HEK293T (cell line): ENCODE measurements at regions not wholly inside any gene's neighbourhood (a gene's known extent, or its start where the extent isn't known, plus 50 kb on each side); places are given as distances from the start of the nearest gene placed in this dataset.

Experiments
- CTCF ChIA-PET: fragments of 350-600 bp; formaldehyde crosslinking; extraction: SDS; loops from one replicate; lab custom pipeline; 2021; ENCODE audit warnings: antibody characterized with exemption, inconsistent platforms; lab: Yijun Ruan, JAX
- POLR2A ChIA-PET: fragments of 350-600 bp; formaldehyde crosslinking; extraction: SDS; loops from one replicate; lab custom pipeline; 2020; ENCODE audit warnings: antibody characterized with exemption, inconsistent platforms; lab: Yijun Ruan, JAX
- DNase-seq: peaks from one replicate; pipeline ENCODE4 v3.0.0; 2012; ENCODE audit warnings: mixed read lengths; ENCODE audit errors: extremely low spot score
- ARNT ChIP-seq: fragments of 450-650 bp; IDR thresholded peaks from 2 replicates; pipeline ENCODE4 v1.6.1; 2017; ENCODE audit warnings: mild to moderate bottlenecking
- BHLHE40 ChIP-seq: fragments of 450-650 bp; IDR thresholded peaks from 2 replicates; pipeline ENCODE4 v1.6.1; 2016; ENCODE audit warnings: mild to moderate bottlenecking, moderate library complexity, borderline replicate concordance
- CTBP1 ChIP-seq: fragments of 450-650 bp; IDR thresholded peaks from 2 replicates; pipeline ENCODE4 v1.6.1; 2016; ENCODE audit warnings: borderline replicate concordance
- ELF4 ChIP-seq: fragments of 450-650 bp; IDR thresholded peaks from 2 replicates; pipeline ENCODE4 v1.6.1; 2017; ENCODE audit warnings: antibody characterized with exemption
- FOXA1 ChIP-seq: fragments of 450-650 bp; IDR thresholded peaks from 2 replicates; pipeline ENCODE4 v1.6.1; 2016; ENCODE audit warnings: mild to moderate bottlenecking
- FOXK2 ChIP-seq: fragments of 450-650 bp; IDR thresholded peaks from 2 replicates; pipeline ENCODE4 v1.6.1; 2016; ENCODE audit warnings: mild to moderate bottlenecking
- FOXM1 ChIP-seq: fragments of 450-650 bp; IDR thresholded peaks from 2 replicates; pipeline ENCODE4 v1.6.1; 2017; ENCODE audit warnings: mild to moderate bottlenecking, borderline replicate concordance
- HDGF ChIP-seq: fragments of 450-650 bp; IDR thresholded peaks from 2 replicates; pipeline ENCODE4 v1.6.1; 2017; ENCODE audit warnings: antibody characterized with exemption, borderline replicate concordance
- L3MBTL2 ChIP-seq: fragments of 450-650 bp; conservative IDR thresholded peaks from 2 replicates; pipeline ENCODE4 v1.6.1; 2016; ENCODE audit warnings: mild to moderate bottlenecking
- LEF1 ChIP-seq: fragments of 450-650 bp; IDR thresholded peaks from 2 replicates; pipeline ENCODE4 v1.6.1; 2017; ENCODE audit warnings: mild to moderate bottlenecking, borderline replicate concordance
- NFRKB ChIP-seq: fragments of 450-650 bp; IDR thresholded peaks from 2 replicates; pipeline ENCODE4 v1.6.1; 2016; ENCODE audit warnings: mild to moderate bottlenecking, moderate library complexity
- PKNOX1 ChIP-seq: fragments of 450-650 bp; IDR thresholded peaks from 2 replicates; pipeline ENCODE4 v1.6.1; 2016
- SP1 ChIP-seq: fragments of 450-650 bp; IDR thresholded peaks from 2 replicates; pipeline ENCODE4 v1.6.1; 2017
- SUZ12 ChIP-seq: fragments of 450-650 bp; IDR thresholded peaks from 2 replicates; pipeline ENCODE4 v1.6.1; 2016; ENCODE audit warnings: mild to moderate bottlenecking
- TARDBP ChIP-seq: fragments of 450-650 bp; IDR thresholded peaks from 2 replicates; pipeline ENCODE4 v1.6.1; 2016
- ZNF384 ChIP-seq: fragments of 450-650 bp; IDR thresholded peaks from 2 replicates; pipeline ENCODE4 v1.6.1; 2016

DNA sequence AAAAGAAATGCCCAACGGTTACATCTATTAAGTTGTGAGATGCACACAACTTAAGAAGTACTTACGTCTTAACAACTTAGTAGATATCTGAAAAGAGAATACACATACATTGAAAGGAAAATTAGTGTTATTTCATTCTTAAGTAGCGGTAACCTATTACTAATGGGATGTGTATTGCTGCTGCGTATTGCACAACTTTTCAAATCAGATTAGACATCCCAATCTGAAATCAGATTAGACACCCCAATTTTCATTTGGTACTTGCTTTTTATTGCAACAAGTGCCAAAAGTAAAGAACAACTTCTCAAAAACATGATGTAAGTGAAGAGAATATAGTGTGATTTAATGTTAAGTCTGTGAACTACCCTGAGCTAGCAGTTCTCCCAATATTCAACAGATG lies 155.5 kb downstream of the DSC3 start:
- ChIA-PET CTCF (no interaction called here), POLR2A (no interaction called here)
- TF ChIP-seq PKNOX1 (no peak), FOXA1 (no peak), ZNF384 (no peak), ARNT (no peak), HDGF (no peak), L3MBTL2 (no peak), FOXK2 (no peak), BHLHE40 (no peak), FOXM1 (no peak), CTBP1 (no peak), TARDBP (no peak), LEF1 (no peak), SP1 (no peak), NFRKB (no peak), SUZ12 (no peak), ELF4 (no peak)
- no peak for DNase-seq

GRCh38 chr18:30870466-30870865 lies 172.1 kb downstream of the DSC3 start:
- DNase-seq = no peak
- TF ChIP-seq FOXK2 = no peak
- no peak for TF ChIP-seq LEF1
- no peak for TF ChIP-seq HDGF
- no peak for TF ChIP-seq FOXA1
- TF ChIP-seq ELF4 = no peak
- ChIA-PET POLR2A (no interaction called here), CTCF (no interaction called here)

DNA sequence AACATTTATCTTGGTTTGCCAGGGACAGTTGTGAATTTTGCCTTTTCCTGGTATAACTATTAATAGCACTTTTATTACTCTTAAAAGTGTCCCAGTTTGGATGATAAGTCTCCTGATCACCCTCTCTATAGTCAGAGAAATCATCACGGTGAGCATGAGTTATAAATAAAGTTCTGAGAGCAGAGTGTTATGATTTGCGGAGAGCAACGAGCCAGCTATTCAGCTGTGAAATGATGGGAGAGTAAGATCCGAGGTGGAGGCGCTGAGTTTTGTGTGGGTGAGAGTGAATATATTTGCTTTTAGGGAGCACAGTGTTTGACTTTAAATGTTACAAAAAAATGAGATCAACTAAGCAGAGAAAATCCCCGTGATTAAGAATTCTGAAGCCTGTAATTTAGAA lies 179.6 kb downstream of the DSC3 start:
- TF ChIP-seq FOXA1 (no peak), TARDBP (no peak), SUZ12 (no peak), ELF4 (no peak), L3MBTL2 (no peak), FOXM1 (no peak), FOXK2 (no peak), ARNT (no peak), NFRKB (no peak), BHLHE40 (no peak), CTBP1 (no peak), ZNF384 (no peak), LEF1 (no peak), HDGF (no peak), PKNOX1 (no peak), SP1 (no peak)
- DNase-seq = no peak
- CTCF ChIA-PET = no interaction called here
- POLR2A ChIA-PET = no interaction called here

- no peak for DNase-seq
- CTCF ChIA-PET = no interaction called here
- POLR2A ChIA-PET = no interaction called here
- TF ChIP-seq NFRKB (no peak), CTBP1 (no peak), SUZ12 (no peak), FOXM1 (no peak), TARDBP (no peak), FOXA1 (no peak), L3MBTL2 (no peak), PKNOX1 (no peak), SP1 (no peak), ELF4 (no peak), FOXK2 (no peak), LEF1 (no peak), HDGF (no peak), ARNT (no peak), BHLHE40 (no peak), ZNF384 (no peak)
Observed at GRCh38 chr18:30860741-30861140, 181.8 kb downstream of the DSC3 start.

- POLR2A ChIA-PET = no interaction called here
- TF ChIP-seq CTBP1 (no peak), FOXA1 (no peak), SUZ12 (no peak), PKNOX1 (no peak), NFRKB (no peak), ARNT (no peak), L3MBTL2 (no peak), HDGF (no peak), ELF4 (no peak), FOXK2 (no peak), BHLHE40 (no peak), SP1 (no peak), FOXM1 (no peak), ZNF384 (no peak), TARDBP (no peak), LEF1 (no peak)
- CTCF ChIA-PET = interaction anchor here (1.3 kb wide), 1 partner anchor 31 kb away, joined by 4 read pairs; no protein-coding TSS in a partner anchor
- no peak for DNase-seq
Observed at GRCh38 chr18:30859036-30859435, 183.5 kb downstream of the DSC3 start.

- CTCF ChIA-PET = interaction anchor here (0.7 to 1.3 kb wide), 2 partner anchors 31 to 407 kb away, joined by 3 to 4 read pairs; no protein-coding TSS in a partner anchor
- POLR2A ChIA-PET = no interaction called here
- no peak for TF ChIP-seq FOXM1
- TF ChIP-seq LEF1 = no peak
- TF ChIP-seq ARNT = no peak
- TF ChIP-seq CTBP1 = no peak
- no peak for TF ChIP-seq HDGF
- TF ChIP-seq PKNOX1 = no peak
- no peak for DNase-seq
Observed at GRCh38 chr18:30858560-30858959, 184.0 kb downstream of the DSC3 start.
